ENCODE measurements at regions not wholly inside any gene's neighbourhood (a gene's known extent, or its start where the extent isn't known, plus 50 kb on each side); places are given as distances from the start of the nearest gene placed in this dataset.

DNA sequence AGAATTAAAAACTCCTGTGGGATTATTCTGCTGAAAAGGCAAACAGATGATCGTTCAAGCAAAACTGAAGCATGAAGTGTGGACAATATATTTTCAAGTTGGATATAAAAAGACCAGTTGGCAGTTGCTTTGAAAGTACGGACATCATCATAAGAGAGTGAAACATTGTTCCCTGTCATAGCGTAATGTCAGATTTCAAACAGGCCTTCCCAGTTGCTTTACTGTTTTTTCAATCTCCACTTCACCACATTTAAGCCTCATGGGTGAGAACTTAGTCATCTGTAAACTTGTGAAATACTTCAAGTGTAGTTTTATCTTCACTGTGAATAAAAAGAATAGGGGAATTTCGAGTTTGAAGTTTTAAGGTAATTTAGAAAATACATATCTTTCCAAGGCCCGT, 435.1 kb upstream of the CNTN3 start:
- Histone ChIP-seq H3K36me3 (ENCODE audit: control insufficient read depth in 1 of 2, insufficient read depth in 2 of 2, low read length in 2 of 2) (no peaks in the 10 kb centered on the region), H3K9me3 (ENCODE audit: control insufficient read depth in 1 of 2, insufficient read depth in 1 of 2, low read depth in 1 of 2, low read length in 2 of 2) (peaks cover 6 to 22% of the 10 kb centered on the region in 2 experiments; a peak in 3 of 4 replicates), H3K9me2 (ENCODE audit: insufficient read depth) (no peaks in the 10 kb centered on the region), H3K4me3 (replicated peaks in 1 of 2; ENCODE audit: low read depth in 1 of 2, low read length in 2 of 2) (no peak overlapping the region), H3K9ac (ENCODE audit: low read length) (no peak overlapping the region), H3K27me3 (ENCODE audit: insufficient read depth, low read length) (no peaks in the 10 kb centered on the region), H3K4me1 (ENCODE audit: control insufficient read depth in 1 of 2, insufficient read depth in 2 of 2, low read length in 2 of 2) (no peaks in the 10 kb centered on the region), H3K27ac (ENCODE audit: low read depth, low read length) (no peak overlapping the region), H3K79me2 (ENCODE audit: insufficient read depth, low read length) (no peaks in the 10 kb centered on the region), H3K4me2 (ENCODE audit: low read length) (no peak overlapping the region), H2AFZ (ENCODE audit: low read depth, low read length, poor library complexity, severe bottlenecking) (no peak overlapping the region), H4K20me1 (ENCODE audit: insufficient read depth) (no peaks in the 10 kb centered on the region)
- DNase-seq (ENCODE audit: low read depth, low spot score): no peak
- TF ChIP-seq ELF1 (IDR thresholded peaks at IDR 0.05; ENCODE audit: borderline replicate concordance, low read depth) (no peak), POLR2A (IDR thresholded peaks at IDR 0.05; ENCODE audit: borderline replicate concordance, extremely low read depth, insufficient read depth, insufficient read length) (no peak), SIN3A (IDR thresholded peaks at IDR 0.05; ENCODE audit: low read depth) (no peak), FOSL1 (IDR thresholded peaks at IDR 0.05; ENCODE audit: low read depth) (no peak), ZNF274 (IDR thresholded peaks at IDR 0.05; ENCODE audit: low read depth, low read length) (no peak), EZH2 (IDR thresholded peaks at IDR 0.05) (no peak), CEBPB (IDR thresholded peaks at IDR 0.05; ENCODE audit: low read depth) (no peak), ZFX (IDR thresholded peaks at IDR 0.05) (no peak), YY1 (IDR thresholded peaks at IDR 0.05; ENCODE audit: extremely low read depth, insufficient replicate concordance, low read depth, low read length) (no peak), TCF7L2 (IDR thresholded peaks at IDR 0.05; ENCODE audit: borderline replicate concordance, extremely low read depth, insufficient read depth, insufficient read length) (no peak), CBX3 (IDR thresholded peaks at IDR 0.05; ENCODE audit: low read depth) (no peak), RAD21 (IDR thresholded peaks at IDR 0.05; ENCODE audit: low read depth) (no peak), JUND (IDR thresholded peaks at IDR 0.05) (no peak), SRF (IDR thresholded peaks at IDR 0.05; ENCODE audit: low read depth) (no peak)
- TF ChIP-seq, protein P1, sequence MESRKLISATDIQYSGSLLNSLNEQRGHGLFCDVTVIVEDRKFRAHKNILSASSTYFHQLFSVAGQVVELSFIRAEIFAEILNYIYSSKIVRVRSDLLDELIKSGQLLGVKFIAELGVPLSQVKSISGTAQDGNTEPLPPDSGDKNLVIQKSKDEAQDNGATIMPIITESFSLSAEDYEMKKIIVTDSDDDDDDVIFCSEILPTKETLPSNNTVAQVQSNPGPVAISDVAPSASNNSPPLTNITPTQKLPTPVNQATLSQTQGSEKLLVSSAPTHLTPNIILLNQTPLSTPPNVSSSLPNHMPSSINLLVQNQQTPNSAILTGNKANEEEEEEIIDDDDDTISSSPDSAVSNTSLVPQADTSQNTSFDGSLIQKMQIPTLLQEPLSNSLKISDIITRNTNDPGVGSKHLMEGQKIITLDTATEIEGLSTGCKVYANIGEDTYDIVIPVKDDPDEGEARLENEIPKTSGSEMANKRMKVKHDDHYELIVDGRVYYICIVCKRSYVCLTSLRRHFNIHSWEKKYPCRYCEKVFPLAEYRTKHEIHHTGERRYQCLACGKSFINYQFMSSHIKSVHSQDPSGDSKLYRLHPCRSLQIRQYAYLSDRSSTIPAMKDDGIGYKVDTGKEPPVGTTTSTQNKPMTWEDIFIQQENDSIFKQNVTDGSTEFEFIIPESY (IDR thresholded peaks at IDR 0.05; ENCODE audit: extremely low read depth, insufficient replicate concordance, low read length): no peak
- TF ChIP-seq, protein P2, sequence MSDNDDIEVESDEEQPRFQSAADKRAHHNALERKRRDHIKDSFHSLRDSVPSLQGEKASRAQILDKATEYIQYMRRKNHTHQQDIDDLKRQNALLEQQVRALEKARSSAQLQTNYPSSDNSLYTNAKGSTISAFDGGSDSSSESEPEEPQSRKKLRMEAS (IDR thresholded peaks at IDR 0.05): no peak
- TF ChIP-seq, protein P3, sequence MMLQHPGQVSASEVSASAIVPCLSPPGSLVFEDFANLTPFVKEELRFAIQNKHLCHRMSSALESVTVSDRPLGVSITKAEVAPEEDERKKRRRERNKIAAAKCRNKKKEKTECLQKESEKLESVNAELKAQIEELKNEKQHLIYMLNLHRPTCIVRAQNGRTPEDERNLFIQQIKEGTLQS (IDR thresholded peaks at IDR 0.05): no peak
- CTCF ChIA-PET: no interaction called here
- intact Hi-C loops (cut with micrococcal nuclease): no loop called here
- RAD21 ChIA-PET (ENCODE audit: low non-redundant PET in 1 of 2, low total read pairs in 2 of 2, uncharacterized antibody in 2 of 2, unreplicated experiment in 2 of 2): no interaction called here
- no TSS peak for BruUV-seq (replicated peaks)
- POLR2A ChIA-PET: no interaction called here
- no peak for ATAC-seq

Data from HCT116 (cell line).